ENCODE measurements at regions not wholly inside any gene's neighbourhood (a gene's known extent, or its start where the extent isn't known, plus 50 kb on each side); places are given as distances from the start of the nearest gene placed in this dataset.

DNA sequence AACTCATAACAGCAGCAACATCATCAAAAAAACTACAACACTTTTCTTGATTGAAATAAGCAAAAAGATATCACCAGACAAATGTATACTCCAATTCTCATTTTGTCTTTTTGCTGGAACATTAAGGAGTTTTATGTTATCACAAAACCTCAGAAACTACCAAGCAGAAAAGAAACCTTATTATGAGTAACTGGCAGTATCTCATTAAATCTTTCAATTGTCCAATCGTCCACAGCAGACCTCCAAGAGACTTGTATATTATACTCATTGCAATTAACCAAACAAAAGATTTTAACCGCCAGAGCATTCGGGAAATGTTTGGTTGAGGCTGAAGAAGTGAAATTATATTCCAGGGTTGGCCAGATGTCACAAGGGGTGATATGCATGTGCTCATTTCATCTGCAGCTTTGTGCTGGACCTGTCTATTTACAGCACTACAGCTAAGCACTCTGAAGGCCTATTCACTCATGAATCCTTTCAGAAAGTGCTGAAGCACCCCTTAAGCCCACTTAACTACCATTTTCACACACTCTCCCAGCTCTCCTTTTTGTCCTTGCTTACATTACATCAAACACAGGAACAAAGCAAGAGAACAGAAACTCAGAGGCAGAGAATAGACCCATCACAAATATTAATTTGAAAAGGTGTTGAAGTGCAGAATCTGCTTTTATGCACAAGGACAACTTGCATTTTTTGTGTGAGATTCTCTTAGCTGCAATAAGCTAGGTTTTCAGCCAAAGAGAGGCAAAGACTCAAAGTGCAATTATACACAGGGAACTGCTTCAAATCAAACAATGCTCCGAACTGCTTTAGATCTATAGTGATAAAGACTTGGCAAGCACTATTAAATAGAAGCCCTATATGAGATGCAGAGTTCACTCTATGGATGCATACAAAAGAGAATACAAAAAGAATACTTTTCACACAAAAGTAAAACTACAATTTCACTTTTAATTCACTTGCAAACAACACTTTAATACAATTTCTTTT lies 150.4 kb upstream of the POU5F2 start:
- no peak for DNase-seq
- intact Hi-C loops (cut with DNase I) = no loop called here

DNA sequence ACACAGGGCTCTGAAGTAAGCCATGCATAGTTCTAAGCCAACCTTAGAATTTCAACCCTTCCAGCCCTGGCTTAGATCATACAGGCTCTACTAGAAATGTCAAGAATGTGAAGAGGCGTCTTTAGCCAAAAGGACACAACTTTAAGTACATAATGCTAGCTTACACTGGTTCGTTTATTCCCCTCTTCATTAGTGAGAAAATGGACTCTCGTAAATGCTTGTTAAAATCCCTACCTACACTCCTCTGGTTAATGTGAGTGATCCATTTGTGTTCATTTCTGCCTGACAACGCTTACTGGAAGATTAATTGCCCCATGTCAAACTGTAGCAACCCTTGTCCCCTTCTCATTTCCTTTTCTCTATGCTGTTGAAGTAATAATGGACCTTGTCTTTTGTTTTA lies 149.3 kb upstream of the POU5F2 start:
- no peak for DNase-seq
- intact Hi-C loops (cut with DNase I) = no loop called here

DNA sequence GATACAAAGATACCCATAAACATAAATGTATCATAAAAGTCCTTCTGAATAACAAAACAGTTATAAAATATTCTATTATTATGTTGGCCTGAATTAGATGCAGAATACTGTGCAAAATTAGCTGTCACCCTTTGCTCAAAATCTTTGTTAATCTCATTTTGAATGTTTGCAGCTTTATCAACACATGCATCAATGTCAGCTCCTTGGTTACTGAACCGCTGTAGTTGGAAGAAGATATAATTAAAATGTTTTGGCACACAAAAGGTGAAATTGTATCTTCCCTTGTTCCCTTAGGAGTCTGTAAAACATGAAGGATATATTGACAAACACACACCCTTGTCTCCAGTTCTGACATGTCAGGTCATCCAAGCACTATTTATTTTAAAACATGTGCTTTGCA lies 146.3 kb upstream of the POU5F2 start:
- intact Hi-C loops (cut with DNase I) = no loop called here
- DNase-seq = no peak

- no peak for DNase-seq
- intact Hi-C loops (cut with DNase I) = no loop called here
Measured at GRCh38 chr5:93886917-93887361, 145.5 kb upstream of the POU5F2 start.

DNA sequence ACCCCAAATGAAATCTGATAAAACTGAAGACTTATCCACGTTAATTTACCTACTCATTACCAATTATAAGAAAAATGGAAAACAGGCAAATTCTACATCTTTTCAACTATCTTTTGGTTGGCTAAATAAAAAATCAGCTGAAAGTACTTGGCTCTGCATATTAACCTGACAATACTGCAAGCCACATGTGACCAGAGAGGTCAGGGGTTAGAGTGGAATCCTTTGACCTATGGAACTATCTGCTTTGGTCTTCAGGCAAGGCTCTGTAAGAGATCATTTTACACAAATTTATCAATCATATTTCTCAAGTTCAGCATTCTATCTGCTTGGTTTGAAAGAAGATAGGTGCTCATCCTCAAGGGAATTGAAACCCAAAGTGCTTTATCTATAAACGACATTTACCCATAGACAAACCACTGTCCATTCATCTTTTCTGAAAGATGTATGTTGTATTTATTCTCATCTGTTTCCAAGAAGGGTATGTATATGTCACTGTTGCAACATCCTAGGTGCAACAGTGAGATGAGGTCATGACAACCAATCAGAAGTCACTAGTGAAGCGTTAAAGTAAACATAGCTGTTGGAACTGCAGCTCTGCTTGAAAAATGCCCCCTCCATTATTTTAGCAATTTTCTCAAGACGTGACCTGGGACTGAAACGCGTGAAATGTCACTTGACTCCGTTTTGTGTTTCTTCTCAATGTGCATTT lies 144.9 kb upstream of the POU5F2 start:
- intact Hi-C loops (cut with DNase I) = no loop called here
- DNase-seq = no peak

DNA sequence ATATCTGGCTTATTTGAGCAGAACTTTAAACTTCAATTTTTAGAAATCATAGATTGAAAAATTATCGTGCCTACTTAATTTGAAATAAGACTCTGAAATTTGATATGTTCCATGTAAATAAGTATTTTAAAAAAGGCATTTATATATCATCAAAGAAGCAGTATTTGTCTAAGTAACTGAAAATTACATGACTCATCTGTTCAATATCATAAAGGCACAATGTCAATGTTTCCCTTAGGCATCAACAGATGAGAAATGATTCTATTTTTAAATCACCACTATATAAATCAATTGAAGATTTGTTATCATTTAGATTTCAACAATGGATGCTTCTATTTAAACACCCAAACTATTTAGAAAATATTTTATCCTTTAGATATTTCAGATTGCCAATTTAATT lies 142.9 kb upstream of the POU5F2 start:
- DNase-seq = no peak
- intact Hi-C loops (cut with DNase I) = no loop called here

- intact Hi-C loops (cut with DNase I) = no loop called here
- DNase-seq = no peak
Measured at GRCh38 chr5:93883459-93883858, 142.1 kb upstream of the POU5F2 start.

GRCh38 chr5:93875693-93876092 lies 134.3 kb upstream of the POU5F2 start:
- intact Hi-C loops (cut with DNase I) = no loop called here

GRCh38 chr5:93874491-93874890 lies 133.1 kb upstream of the POU5F2 start:
- intact Hi-C loops (cut with DNase I) = no loop called here
- DNase-seq = no peak

More at GRCh38 chr5:93875693-93876092, 134.3 kb upstream of the POU5F2 start:
- DNase-seq = no peak

GRCh38 chr5:93874080-93874479 lies 132.7 kb upstream of the POU5F2 start:
- DNase-seq = no peak
- intact Hi-C loops (cut with DNase I) = no loop called here

DNA sequence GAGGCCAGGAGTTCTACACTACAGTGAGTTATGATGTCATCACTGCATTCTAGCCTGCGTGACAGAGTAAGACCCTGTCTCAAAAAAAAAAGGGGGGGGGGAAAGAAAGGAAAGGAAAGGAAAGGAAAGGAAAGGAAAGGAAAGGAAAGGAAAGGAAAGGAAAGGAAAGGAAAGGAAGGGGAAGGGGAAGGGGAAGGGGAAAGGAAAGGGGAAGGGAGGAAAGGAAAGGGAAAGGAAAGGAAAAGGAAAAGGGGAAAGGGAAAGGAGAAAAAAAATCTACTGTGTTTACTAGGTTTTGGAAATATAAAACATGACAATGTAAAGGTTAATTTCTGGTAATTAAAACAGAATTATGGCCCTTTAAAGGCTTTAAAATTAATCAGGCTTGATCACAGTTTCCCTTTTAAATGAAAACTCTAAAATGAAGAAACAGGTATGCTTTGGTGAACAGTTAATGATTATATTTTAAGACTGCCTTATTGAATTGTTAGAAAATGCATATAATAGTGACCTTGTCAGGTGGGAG lies 131.9 kb upstream of the POU5F2 start:
- no peak for DNase-seq
- intact Hi-C loops (cut with DNase I) = no loop called here

GRCh38 chr5:93870649-93871048 lies 129.2 kb upstream of the POU5F2 start:
- DNase-seq = no peak
- intact Hi-C loops (cut with DNase I) = no loop called here

- no peak for DNase-seq
- intact Hi-C loops (cut with DNase I) = no loop called here
Measured at GRCh38 chr5:93868851-93869250, 127.5 kb upstream of the POU5F2 start.

GRCh38 chr5:93850311-93850710 lies 108.9 kb upstream of the POU5F2 start:
- DNase-seq = no peak
- intact Hi-C loops (cut with DNase I) = no loop called here

DNA sequence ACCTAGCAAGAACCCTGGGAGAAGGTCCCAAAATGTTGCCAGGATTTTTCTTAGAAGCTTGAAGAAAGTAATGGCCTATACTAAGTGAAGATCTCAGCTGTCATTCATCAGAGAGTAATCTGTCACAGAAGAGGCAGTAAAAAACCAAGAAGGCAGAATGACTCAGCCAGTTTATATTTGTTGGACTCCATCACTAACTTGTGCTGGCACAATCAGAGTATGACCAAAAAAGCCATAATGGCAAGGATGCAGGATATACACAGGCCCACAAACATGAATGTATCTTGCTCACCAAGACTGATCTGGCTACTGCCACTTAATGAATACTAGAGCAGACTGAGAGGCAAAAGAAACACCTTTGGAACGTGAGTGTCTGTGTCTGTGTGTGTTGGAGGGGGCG lies 104.0 kb upstream of the POU5F2 start:
- no peak for DNase-seq
- intact Hi-C loops (cut with DNase I) = no loop called here

DNA sequence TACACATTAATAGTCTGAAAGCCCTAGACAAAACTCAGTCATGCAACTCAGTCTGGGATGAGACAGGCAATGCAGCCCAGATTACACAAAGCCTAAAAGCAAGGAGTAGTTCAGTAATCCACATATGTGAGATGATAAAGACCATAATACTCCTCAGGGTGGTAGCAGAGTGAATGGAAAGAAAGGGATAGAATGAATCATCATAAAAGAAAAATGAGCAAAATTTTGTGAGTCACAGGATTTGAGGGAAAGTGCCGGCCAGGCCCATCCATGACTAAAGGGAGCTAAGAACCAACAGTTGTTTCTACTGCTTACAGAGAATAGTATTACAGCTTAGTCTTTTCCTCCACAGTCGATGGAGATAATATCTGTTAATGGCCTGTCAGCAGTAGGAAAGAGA lies 90.0 kb upstream of the POU5F2 start:
- intact Hi-C loops (cut with DNase I) = no loop called here

DNA sequence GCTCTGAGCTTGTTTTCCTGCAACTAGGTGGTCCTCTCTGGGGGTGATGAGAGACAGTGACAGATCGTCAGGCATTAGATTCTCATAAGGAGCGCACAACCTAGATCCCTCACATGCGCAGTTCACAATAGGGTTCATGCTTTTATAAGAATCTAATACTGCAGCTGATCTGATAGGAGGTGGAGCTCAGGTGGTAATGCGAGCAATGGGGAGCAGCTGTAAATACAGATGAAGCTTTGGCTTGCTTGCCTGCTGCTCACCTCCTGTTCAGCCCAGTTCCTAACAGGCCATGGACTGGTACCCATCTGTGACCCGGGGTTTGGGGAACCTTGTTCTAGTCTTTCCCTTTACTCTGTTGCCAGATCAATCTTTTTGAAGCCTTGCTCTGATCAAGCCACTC lies 89.5 kb upstream of the POU5F2 start:
- intact Hi-C loops (cut with DNase I) = no loop called here
- DNase-seq = no peak

More for the DNA sequence above, 90.0 kb upstream of the POU5F2 start:
- no peak for DNase-seq

- intact Hi-C loops (cut with DNase I) = no loop called here
- no peak for DNase-seq
Measured at GRCh38 chr5:93829346-93829745, 87.9 kb upstream of the POU5F2 start.

DNA sequence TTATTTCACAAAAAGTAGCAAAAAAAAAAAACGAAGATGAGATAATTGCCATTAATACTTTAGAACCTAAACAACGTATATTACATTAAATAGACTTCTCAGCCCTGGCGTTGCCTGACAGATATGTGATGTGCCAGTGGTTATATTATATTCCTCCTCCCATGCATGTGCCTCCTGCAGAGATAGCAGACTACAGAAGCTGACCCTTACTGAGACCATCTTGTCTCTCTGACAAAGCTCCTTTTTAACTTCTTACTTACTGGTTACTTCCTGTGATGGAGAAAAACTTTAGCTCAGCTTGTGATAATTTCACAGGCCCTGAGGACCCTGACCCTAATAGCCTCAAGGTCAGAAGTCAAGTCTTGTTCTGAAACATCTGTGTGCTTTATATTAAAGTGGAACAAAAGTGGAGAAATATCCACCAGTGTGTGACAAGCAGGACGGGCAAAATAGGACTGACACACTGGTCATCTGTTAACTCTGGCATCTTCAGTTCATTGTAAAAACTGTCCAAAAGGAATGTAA lies 80.6 kb upstream of the POU5F2 start:
- intact Hi-C loops (cut with DNase I) = no loop called here
- no peak for DNase-seq

DNA sequence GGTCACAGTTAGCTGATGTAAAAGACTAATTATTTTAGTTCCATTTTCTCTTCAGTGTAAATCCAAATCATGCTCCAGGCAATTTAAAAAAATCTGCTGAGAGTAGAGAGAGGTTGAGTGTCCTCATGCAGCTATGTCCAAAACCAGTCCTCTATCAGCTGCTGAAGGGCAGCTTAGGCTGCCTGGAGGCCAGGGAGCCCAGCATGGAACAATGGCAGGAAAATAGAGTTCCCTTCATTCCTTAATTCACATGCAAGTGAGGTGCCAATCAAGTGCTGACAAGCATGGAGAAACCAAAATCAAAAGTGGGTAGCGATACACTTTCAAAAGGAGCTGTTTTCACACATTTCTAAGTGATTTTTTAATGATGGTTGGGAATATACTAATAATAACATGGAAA lies 78.3 kb upstream of the POU5F2 start:
- DNase-seq = no peak
- intact Hi-C loops (cut with DNase I) = no loop called here

DNA sequence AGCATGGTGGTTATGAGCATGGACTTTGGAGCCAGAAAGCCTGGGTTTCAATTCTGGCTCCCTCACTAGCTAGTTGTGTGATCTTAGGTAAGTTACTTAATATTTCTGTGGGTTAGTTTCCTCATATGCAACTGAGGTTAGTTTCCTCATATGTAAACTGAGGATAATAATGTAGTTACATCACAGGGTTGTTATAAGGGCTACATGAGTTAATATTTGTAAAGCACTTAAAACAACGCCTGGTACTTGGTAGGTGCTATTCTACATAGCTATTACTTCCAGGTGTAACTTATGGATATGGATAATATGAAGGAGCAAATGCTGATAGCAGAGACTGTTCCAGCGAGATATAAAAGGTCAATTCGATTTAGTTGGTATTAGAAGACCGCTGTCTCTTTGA lies 69.4 kb upstream of the POU5F2 start:
- intact Hi-C loops (cut with DNase I) = no loop called here
- DNase-seq = no peak

Data from posterior cingulate gyrus (tissue), 11 donors.